Gastrocnemius medialis (tissue), 4 donors: ENCODE measurements at regions not wholly inside any gene's neighbourhood (a gene's known extent, or its start where the extent isn't known, plus 50 kb on each side); places are given as distances from the start of the nearest gene placed in this dataset.
A peak's percentile ranks its signal among the peaks of the same experiment; 100 is the strongest.

Experiments
- ATAC-seq, 2 donors: fragments of 150-250 bp; one replicate each; pipeline ENCODE4 v1.9.1; 2016
- DNase-seq, 2 donors: peaks; one replicate each; pipeline ENCODE4 v3.0.0-alpha.2; 2019
- H3K27ac ChIP-seq, 4 donors: fragments of 200-600 bp; sonication (generic); 1 replicate in 1 of 4; 2 replicates in 3 of 4; pipeline ENCODE4 v1.5.1; 2016 to 2018; ENCODE audit warnings: mild to moderate bottlenecking in 2 of 4, moderate library complexity in 1 of 4
- H3K27me3 ChIP-seq, 3 donors: fragments of 200-600 bp; sonication (generic) in 2 of 3; 1 replicate in 1 of 3; 2 replicates in 2 of 3; pipeline versions ENCODE4 v1.5.1 to v1.6.0; 2016 to 2019; ENCODE audit warnings: mild to moderate bottlenecking in 1 of 3, moderate library complexity in 1 of 3
- H3K36me3 ChIP-seq, 2 donors: fragments of 200-600 bp; sonication (generic) in 1 of 2; one replicate each; pipeline ENCODE4 v1.5.1; 2017 to 2018
- H3K4me1 ChIP-seq, 2 donors: fragments of 200-600 bp; sonication (generic) in 1 of 2; one replicate each; pipeline ENCODE4 v1.5.1; 2016 to 2017; ENCODE audit warnings: mild to moderate bottlenecking in 2 of 2
- H3K4me3 ChIP-seq, 4 donors: fragments of 200-600 bp; sonication (generic) in 3 of 4; 1 replicate in 1 of 4; 2 replicates in 3 of 4; pipeline ENCODE4 v1.5.1; 2016 to 2019; ENCODE audit warnings: mild to moderate bottlenecking in 2 of 4
- H3K9me3 ChIP-seq, 3 donors: fragments of 200-600 bp; sonication (generic) in 2 of 3; 1 replicate in 1 of 3; 2 replicates in 2 of 3; pipeline ENCODE4 v1.5.1; 2016 to 2019
- CTCF ChIP-seq, 5 experiments: fragments of 450-650 bp in 3 of 5; fragments of 200-600 bp in 2 of 5; sonication (generic) in 2 of 5; IDR thresholded peaks in 4 of 5; conservative IDR thresholded peaks in 1 of 5; 1 replicate in 4 of 5; 2 replicates in 1 of 5; pipeline ENCODE4 v1.5.1; 2016 to 2019; ENCODE audit warnings: antibody characterized with exemption in 5 of 5, mild to moderate bottlenecking in 3 of 5, moderate library complexity in 3 of 5
- POLR2A ChIP-seq, 2 donors: fragments of 450-650 bp; IDR thresholded peaks; one replicate each; pipeline ENCODE4 v1.6.1; 2017; ENCODE audit warnings: antibody characterized with exemption in 2 of 2, mild to moderate bottlenecking in 2 of 2, moderate library complexity in 2 of 2
- in situ Hi-C, 4 donors: fragments of 200-750 bp; cut with MboI; loops; one replicate each; pipeline versions ENCODE4 v1.15.0 to v1.8.0; 2017; ENCODE audit warnings: low sequenced_read_pairs in 4 of 4
- intact Hi-C: fragments of 100-400 bp; cut with DNase I; formaldehyde crosslinking; loops from one replicate; pipeline ENCODE4 v1.15.1; 2023; ENCODE audit warnings: low total_unique reads

DNA sequence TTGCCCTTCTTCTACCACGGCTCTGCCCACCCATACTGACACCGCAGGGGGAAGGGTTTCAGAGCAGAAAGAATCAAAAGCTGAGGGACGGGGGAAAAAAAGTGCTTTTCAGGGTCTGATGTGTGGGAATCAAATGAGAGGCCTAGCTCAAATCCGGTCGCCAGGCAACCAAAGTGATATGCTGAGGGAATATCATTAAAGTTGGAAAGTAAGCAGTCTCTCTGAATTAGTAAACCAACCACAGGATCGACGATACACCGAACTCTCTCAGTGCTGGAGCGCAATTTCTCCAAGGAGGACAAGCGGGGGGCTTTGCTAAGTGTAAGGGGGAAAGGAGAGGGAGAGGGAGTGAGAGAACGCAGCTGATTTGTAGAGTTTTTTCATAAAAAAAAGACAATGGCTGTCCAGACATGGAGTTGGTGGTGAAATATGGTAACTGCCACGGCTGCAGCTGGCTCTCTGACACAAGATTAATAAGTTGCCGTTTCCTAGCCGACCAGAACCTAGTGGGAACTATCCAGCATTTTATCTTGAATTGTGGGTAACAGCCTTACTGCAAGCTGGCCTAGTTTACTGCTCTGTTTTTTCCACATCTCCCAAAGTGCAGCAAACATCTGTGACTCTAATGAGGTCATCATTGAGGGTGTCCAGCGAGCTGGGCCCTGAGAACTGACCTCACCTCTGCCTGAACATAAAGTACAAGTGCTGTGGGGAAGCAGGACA lies 530.2 kb downstream of the SOX2 start:
- in situ Hi-C loops (no loop called here), intact Hi-C loops (no loop called here)
- Histone ChIP-seq H3K4me3 (no peak overlapping the region), H3K36me3 (no peaks in the 10 kb centered on the region), H3K27me3 (no peaks in the 10 kb centered on the region), H3K9me3 (no peaks in the 10 kb centered on the region), H3K4me1 (no peaks in the 10 kb centered on the region), H3K27ac (peak overlapping the region; percentile 36 to 55 (median 45))
- ATAC-seq (peak; percentile 81 to 83), DNase-seq (peak; percentile 41 to 60)
- no peak for TF ChIP-seq CTCF (IDR thresholded peaks at IDR 0.05 in 4 of 5, conservative IDR thresholded peaks at IDR 0.05 in 1 of 5)
- TF ChIP-seq POLR2A (IDR thresholded peaks at IDR 0.05): no peak

- Histone ChIP-seq H3K36me3 (no peaks in the 10 kb centered on the region), H3K27me3 (no peaks in the 10 kb centered on the region), H3K27ac (no peak overlapping the region), H3K4me3 (no peak overlapping the region), H3K9me3 (no peaks in the 10 kb centered on the region), H3K4me1 (no peaks in the 10 kb centered on the region)
- in situ Hi-C loops: no loop called here
- TF ChIP-seq CTCF (IDR thresholded peaks at IDR 0.05 in 4 of 5, conservative IDR thresholded peaks at IDR 0.05 in 1 of 5): no peak
- no peak for DNase-seq
- ATAC-seq: no peak
- intact Hi-C loops: no loop called here
Observed at GRCh38 chr3:182242489-182242942, 530.8 kb downstream of the SOX2 start.

DNA sequence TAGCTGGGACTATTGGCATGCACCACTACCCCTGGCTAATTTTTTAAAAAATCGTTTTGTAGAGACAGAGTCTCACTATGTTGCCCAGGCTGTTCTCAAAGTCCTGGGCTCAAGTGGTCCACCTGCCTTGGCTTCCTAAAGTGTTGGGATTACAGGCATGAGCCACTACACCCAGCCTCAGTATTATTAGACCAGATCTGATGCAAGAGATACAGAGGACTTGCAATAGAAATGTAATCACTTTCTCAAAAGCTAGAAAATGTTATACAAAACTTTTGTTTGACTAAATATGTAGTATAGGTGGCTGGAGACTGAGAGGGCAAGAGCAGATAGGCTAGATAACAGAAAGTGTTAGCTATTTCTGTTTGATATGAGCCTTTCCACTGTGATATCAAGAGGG lies 531.9 kb downstream of the SOX2 start:
- no peaks in the 10 kb centered on the region for H3K27me3 ChIP-seq
- no peaks in the 10 kb centered on the region for H3K36me3 ChIP-seq
- in situ Hi-C loops (no loop called here), intact Hi-C loops (no loop called here)
- DNase-seq (no peak), ATAC-seq (no peak)
- no peaks in the 10 kb centered on the region for H3K4me1 ChIP-seq
- no peak overlapping the region for H3K4me3 ChIP-seq
- TF ChIP-seq CTCF (IDR thresholded peaks at IDR 0.05 in 4 of 5, conservative IDR thresholded peaks at IDR 0.05 in 1 of 5): no peak
- TF ChIP-seq POLR2A (IDR thresholded peaks at IDR 0.05): no peak
- no peak overlapping the region for H3K27ac ChIP-seq
- H3K9me3 ChIP-seq: no peaks in the 10 kb centered on the region

- in situ Hi-C loops: no loop called here
- TF ChIP-seq POLR2A (IDR thresholded peaks at IDR 0.05): no peak
- no peak for TF ChIP-seq CTCF (IDR thresholded peaks at IDR 0.05 in 4 of 5, conservative IDR thresholded peaks at IDR 0.05 in 1 of 5)
- Histone ChIP-seq H3K4me3 (no peak overlapping the region), H3K9me3 (no peaks in the 10 kb centered on the region), H3K4me1 (no peaks in the 10 kb centered on the region), H3K36me3 (no peaks in the 10 kb centered on the region), H3K27ac (no peak overlapping the region), H3K27me3 (no peaks in the 10 kb centered on the region)
- DNase-seq (no peak), ATAC-seq (no peak)
- intact Hi-C loops: no loop called here
Observed at GRCh38 chr3:182244222-182244971, 532.7 kb downstream of the SOX2 start.
